ENCODE measurements at regions not wholly inside any gene's neighbourhood (a gene's known extent, or its start where the extent isn't known, plus 50 kb on each side); places are given as distances from the start of the nearest gene placed in this dataset.
"Not testable (repeated sequence)": the region's sequence is repeated elsewhere in the genome, so short reads cannot be mapped to it uniquely, and the experiment has no call there.

GRCh38 chr3:83251490-83251889 is 1490.0 kb upstream of the GBE1 start:
- DNase-seq = no peak

DNA sequence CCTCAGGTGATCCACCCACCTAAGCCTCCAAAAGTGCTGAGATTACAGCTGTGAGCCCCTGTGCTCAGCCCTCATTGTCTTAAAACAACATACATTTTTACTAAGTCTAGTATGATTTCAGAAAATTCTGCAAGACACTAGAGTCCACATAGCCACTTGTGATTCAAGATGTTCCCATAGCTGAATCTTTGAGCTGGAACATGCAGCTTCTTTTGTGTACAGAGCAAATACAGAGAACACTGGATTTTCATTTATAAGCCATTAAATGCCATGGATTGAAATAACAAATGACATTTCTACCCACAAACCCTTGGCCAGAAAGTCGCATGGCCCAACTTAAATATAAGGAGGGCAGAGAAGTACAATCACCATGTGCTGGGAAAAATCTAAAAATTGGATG is 1489.2 kb upstream of the GBE1 start:
- no peak for DNase-seq

GRCh38 chr3:83248454-83248853 is 1487.0 kb upstream of the GBE1 start:
- DNase-seq = no peak

DNA sequence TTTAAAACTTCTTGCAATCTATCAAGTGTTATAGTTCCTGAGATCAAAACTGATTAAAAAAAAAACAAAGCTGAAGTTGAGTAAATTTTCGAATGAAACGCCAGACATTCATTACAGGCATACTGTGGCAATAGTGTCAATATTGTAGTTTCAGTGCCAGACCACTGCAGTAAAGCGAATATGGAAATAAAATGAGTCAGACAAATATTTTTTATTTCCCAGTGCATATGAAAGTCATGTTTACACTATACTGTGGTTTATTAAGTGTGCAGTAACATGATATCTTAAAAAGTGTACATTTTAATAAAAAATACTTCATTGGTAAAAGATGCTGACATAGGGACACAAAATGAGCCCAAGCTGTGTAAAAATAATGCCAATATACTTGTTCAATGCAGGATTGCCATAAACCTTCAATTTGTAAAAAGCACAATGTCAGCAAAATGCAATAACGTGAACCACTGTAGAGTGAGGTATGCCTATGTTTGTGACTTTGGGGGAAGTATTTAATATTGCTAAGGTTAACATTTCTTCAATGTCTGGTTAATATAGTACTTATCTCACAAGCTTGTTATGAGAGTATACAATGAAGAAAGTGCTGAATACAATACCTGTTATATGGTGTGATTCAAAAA is 1473.9 kb upstream of the GBE1 start:
- no peak for DNase-seq

- DNase-seq = no peak
Measured at GRCh38 chr3:83233715-83234114, 1472.3 kb upstream of the GBE1 start.

DNA sequence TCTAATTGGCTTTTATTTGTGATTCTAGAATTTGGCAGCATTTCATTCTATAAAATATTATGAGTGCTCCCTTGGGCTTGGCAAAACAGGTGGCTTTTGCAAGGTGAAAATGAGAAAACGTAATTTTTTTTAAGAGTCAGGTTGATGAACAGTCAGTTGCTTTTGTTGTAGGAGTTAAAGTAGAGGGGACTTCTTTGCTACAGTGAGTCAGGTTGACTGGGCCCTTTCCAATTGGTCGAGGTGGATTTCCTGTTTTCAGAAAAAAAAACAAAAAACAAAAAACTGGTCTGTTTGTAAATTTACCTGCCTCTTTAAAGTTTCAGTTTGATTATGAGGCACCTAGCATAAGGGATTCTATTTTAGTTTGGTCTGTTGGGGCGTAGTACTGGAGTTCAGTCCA is 1469.4 kb upstream of the GBE1 start:
- DNase-seq = no peak

DNA sequence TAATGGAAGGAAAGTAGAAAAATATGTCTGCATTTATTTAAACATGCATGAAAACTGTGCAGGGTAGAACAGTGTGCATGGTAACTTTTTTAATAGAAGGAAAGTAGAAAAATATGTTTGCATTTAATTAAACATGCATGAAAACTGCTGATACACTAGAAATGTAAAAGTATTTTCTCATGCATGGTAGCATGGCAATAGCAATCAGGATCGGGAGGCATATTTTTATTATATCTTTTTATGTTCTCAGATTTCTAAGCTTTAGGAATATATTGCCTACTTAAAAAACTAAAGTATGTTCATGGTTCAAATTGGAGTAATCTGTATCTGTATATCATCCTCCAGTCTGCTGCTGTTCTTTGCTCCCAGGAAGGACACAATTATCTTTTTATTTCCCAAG is 1468.9 kb upstream of the GBE1 start:
- no peak for DNase-seq

DNA sequence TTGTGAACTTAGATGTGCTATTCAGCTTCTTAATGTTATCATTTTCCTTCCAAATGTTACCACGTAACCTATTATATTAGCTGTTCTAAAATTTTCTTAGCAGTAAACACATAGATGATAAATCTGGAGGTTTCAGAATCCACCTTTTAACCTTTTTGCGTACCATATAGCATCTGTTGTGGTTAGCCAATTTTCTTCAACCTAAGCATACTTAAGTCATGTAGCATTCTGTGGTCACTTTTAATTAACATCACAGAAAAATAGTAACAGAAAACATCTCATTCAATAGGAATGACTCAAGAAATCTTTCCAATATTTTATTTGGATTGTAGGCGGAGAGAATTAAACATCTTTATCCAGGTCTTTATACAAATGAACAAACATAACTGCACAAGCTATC is 1465.3 kb upstream of the GBE1 start:
- no peak for DNase-seq

- DNase-seq = no peak
Measured at GRCh38 chr3:83224101-83224868, 1462.8 kb upstream of the GBE1 start.

DNA sequence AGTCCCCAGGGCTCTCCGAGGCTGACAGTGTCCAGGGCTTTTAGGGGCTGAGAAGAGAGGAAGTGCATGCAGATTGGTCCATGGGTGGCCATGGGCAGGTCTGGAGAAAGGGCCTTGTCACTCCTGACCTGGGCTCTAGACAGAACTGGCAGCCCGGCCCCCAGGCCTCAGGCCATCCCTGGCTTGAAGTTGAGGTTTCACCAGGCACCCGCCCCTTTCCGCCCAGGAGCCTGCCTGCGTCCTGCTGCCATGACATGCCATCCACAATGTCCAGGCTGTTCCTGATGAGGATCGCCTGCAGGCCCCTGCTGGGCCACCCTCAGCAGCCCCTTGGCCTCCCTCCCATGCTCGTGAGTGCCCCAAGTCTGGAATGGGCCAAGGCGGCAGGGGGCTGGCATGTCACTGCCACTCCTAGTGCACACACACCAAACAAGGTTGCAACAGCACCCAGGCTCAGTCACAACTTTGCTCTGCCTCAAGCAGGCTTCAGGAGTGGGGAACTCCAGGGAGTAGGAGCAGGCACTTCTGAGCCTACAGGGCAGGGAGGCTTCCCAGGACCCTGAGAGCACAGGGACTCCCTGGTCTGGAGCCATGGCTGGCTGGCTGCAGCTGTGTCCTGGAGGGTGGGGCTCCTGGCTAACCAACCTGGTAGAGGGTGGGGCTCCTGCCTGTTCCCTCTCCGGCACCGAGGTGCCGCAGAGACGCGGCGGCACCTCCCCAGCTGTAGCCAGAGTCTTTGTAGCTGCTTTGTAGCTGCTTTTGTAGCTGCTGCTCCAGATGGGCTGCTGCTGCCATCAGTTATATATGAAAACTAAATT is 1457.1 kb upstream of the GBE1 start:
- no peak for DNase-seq

DNA sequence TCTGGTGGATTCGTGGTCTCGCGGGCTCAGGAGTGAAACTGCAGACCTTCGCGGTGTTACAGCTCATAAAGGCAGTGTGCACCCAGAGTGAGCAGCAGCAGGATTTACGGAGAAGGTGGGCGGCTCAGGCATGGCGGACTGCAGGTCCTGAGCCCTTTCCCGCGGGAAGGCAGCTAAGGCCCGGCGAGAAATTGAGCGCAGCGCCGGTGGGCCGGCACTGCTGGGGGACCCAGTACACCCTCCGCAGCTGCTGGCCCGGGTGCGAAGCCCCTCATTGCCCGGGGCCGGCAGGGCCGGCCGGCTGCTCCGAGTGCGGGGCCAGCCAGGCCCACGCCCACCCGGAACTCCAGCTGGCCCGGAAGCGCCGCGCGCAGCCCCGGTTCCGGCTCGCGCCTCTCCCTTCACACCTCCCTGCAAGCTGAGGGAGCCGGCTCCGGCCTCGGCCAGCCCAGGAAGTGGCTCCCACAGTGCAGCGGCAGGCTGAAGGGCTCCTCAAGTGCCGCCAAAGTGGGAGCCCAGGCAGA is 1456.2 kb upstream of the GBE1 start:
- not testable (repeated sequence) for DNase-seq

DNA sequence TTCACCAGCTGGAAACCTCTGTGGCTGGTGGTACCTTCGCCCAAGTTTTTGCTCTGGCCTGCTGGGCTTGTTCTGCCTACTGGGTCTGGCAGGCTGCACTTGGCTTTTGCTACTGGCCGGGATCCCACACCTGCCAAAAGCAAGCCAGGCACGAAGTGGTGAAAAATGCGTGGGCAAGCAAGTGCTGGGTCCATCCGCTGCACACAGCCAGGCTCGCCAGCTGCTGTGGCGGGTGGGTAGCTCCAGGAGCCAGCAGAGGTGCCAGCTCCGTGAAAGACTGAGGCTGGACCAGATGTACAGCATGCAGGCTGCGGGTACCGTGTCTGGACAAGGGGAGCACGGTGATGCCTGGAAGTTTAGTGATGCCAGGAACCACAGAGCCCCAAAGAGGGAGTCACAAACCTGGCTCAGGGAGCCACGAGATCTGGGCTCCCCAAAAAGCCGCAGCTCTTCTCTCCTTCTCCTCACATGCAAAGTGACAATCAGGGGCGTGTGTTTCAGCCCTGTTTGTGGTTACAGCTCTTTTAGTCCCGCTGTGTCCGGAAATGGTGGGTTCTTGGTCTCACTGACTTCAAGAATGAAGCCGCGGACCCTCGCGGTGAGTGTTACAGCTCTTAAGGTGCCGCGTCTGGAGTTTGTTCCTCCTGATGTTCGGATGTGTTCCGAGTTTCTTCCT is 1455.6 kb upstream of the GBE1 start:
- no peak for DNase-seq

GRCh38 chr3:83195243-83195642 is 1433.8 kb upstream of the GBE1 start:
- DNase-seq = no peak

DNA sequence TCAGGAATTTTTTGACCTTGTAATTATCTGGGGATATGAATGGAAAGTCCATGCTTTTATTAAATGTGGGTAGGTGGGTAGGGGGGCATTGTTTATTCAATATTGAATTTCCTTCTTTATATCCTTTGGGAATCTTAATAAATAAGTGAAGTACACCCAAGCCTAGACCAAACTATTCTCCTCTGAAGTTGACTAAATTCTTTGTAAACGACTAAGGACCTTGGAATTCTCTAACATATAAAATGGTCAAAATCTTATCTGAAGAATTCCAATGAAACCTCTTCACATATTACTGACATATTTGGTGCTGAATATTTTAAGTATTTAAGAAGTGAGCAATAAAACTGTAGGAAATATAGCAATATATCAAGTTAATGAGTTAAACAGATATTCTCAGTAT is 1432.1 kb upstream of the GBE1 start:
- DNase-seq = no peak

DNA sequence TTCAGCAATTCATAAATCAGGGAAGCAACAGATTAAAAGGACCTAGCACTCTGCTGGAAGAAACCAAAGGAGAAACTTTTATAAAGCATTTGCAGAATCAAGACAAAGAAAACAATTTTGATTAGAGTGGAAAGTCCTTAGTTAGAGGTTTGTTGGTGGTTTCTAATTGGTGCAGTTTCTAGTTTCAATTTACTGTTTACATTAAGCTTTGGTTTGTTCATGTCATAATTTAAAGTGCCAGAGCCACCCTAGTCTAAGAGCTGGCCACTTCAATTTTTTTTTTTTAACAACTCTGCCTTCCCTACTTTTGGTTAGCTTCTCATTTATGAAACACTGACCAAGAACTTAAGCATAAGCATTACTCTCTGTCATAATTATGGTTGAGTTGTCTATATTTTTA is 1428.2 kb upstream of the GBE1 start:
- DNase-seq = no peak

GRCh38 chr3:83169473-83169872 is 1408.0 kb upstream of the GBE1 start:
- no peak for DNase-seq

DNA sequence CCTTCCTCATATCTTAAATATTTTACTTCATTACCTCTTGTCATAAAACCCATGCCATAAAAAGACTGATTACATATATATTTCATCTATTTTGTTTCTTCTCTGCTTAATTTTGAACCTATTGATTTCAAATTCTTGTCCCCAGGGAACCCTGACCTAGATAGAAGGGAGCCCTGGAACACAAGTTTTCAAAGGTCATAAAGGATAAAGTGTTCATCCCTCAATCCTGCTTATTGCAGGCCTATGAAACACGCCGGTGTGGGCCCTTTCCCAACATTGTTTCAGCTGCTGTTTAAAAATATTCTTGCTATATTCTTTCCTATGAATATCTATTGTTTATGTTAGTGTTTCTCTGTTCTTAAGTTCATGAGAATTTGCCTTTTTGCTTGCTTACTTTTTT is 1389.5 kb upstream of the GBE1 start:
- DNase-seq = no peak

DNA sequence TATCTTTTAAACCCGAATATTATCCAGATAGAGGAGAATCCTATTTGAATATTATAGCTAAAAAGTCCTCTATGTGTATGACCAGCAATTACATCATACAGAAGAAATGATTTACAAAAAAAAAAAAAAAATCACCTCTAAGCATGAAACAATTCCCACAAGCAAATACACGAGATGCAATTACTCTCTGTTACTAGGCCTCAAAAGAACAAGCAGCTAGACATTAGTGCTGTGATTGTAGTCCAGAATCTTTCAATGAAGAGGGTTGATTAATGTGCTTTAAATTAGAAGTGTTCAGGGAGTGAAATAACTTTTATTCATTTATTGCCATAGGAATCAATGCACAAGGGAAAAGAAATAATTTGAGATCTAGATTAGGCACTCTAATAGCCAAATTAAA is 1379.5 kb upstream of the GBE1 start:
- DNase-seq = no peak

DNA sequence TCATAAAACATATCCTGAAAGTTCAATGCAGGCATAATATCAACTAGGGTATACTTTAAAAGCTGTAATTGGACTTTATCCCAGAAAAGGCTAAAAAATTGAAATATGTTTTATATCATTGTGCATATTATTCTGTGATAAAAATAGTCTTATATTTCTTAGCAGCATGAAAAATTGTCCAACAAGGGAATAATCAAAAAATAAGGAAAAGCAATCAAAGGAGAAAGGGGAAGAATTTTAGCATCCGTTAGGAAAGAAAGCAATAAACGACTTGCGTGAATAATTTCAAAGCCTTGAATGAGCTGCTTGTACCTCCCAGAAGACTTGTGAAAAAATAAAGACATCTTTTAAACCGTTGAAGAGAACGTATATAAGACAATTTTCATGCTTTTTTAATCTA is 1369.8 kb upstream of the GBE1 start:
- DNase-seq = no peak

DNA sequence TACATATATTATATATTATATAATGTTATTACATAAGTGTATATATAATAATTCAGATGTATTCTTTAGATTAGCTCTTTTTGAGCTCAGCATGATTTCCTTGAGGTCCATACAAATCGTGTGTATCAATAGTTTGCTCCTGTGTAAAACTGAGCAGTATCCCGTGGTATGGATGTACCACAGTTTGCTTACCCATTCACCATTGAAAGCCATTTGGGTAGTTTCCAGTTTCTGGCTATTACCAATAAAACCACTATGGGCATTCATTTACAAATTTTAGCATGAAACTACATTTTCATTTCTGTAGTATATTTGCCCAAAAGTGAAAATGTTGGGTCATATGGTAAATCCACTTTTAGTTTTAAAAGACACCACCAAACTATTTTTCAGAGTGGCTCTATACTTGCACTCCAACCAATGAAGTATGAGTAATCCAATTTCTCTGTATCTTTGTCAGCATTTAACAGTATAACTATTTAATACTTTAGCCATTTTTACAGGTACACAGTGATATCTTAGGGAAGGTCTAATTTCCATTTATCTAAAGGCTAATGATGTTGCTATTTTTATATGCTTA is 1361.4 kb upstream of the GBE1 start:
- DNase-seq = no peak

- no peak for DNase-seq
Measured at GRCh38 chr3:83093222-83093572, 1331.8 kb upstream of the GBE1 start.

DNA sequence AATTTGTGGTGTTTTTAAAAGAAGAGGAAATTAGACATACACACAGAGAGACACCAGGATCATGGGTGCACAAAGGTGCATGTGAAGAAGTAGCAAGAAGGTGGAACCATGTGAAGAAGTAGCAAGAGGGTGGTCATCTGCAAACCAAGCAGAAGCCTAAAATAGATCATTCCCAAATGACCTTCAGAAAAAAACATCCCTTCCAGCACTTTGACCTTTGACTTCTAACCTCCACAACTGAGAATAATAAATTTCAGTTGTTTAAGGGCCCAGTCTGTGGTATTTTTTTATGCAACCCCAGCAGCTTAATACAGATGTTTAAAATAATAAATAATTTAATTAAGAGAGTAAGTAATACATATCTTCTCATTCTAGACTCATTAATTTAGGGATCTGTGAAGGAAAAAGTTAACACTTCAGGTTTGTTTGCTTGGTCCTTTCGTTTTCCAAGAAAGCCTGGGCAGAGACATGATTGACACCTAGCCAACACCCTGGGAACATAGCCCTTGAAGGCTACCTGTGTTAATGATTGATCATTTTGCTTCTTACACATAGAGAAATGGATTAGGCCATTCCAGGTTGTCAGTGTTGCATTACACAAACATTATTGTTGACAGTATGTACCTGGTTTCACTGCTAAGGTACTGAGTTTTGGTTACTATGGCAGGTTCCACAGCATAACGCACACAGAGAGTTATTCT is 1331.2 kb upstream of the GBE1 start:
- no peak for DNase-seq

Data from NCI-H524 (cell line).